Body of pancreas (tissue), 4 donors: ENCODE measurements at regions not wholly inside any gene's neighbourhood (a gene's known extent, or its start where the extent isn't known, plus 50 kb on each side); places are given as distances from the start of the nearest gene placed in this dataset.

Source experiments
- POLR2A ChIP-seq, 3 donors: fragments of 450-650 bp; IDR thresholded peaks; one replicate each; pipeline ENCODE4 v1.6.1; 2016; ENCODE audit warnings: antibody characterized with exemption in 3 of 3, mild to moderate bottlenecking in 2 of 3
- TF ChIP-seq, protein P1 (sequence below), 7 experiments: fragments of 450-650 bp in 4 of 7; fragments of 200-600 bp in 3 of 7; sonication (generic) in 3 of 7; IDR thresholded peaks; one replicate each; pipeline ENCODE4 v1.5.1; 2016 to 2019; ENCODE audit warnings: antibody characterized with exemption in 7 of 7

DNA sequence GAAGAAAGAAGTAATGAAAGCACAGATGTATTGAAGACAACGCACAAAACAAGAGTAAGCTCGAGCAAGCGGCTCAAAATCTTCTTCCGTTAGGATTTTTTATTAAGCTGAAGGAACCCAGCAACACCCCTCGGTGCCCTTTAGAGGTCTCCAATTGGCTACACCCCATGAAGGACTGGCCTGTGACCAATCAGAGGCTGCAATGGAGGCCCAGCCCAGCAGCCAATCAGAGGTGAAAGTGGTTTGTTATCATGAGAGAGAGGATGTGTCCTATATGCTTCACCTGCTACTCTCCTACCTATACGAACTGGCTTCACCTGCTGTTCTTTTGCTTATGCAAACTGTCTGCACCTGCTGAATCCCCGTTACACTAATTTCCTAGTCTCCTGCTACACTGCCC is 358.8 kb downstream of the C12orf50 start:
- no peak for TF ChIP-seq POLR2A (IDR thresholded peaks at IDR 0.05)
- TF ChIP-seq, protein P1, sequence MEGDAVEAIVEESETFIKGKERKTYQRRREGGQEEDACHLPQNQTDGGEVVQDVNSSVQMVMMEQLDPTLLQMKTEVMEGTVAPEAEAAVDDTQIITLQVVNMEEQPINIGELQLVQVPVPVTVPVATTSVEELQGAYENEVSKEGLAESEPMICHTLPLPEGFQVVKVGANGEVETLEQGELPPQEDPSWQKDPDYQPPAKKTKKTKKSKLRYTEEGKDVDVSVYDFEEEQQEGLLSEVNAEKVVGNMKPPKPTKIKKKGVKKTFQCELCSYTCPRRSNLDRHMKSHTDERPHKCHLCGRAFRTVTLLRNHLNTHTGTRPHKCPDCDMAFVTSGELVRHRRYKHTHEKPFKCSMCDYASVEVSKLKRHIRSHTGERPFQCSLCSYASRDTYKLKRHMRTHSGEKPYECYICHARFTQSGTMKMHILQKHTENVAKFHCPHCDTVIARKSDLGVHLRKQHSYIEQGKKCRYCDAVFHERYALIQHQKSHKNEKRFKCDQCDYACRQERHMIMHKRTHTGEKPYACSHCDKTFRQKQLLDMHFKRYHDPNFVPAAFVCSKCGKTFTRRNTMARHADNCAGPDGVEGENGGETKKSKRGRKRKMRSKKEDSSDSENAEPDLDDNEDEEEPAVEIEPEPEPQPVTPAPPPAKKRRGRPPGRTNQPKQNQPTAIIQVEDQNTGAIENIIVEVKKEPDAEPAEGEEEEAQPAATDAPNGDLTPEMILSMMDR (IDR thresholded peaks at IDR 0.05) = no peak
